Trophoblast cell (in vitro differentiated cells and primary cell): ENCODE measurements at regions not wholly inside any gene's neighbourhood (a gene's known extent, or its start where the extent isn't known, plus 50 kb on each side); places are given as distances from the start of the nearest gene placed in this dataset.

Source experiments
- DNase-seq, 2 donors: peaks; one replicate each; pipeline ENCODE4 v3.0.0-alpha.2; 2016
- H2AFZ ChIP-seq: 2 replicates; pipeline ENCODE4 v1.6.1; 2013; ENCODE audit warnings: low read length, moderate library complexity, mild to moderate bottlenecking; ENCODE audit not compliant: insufficient read depth, poor library complexity
- H2AK5ac ChIP-seq: 2 replicates; pipeline ENCODE4 v1.6.1; 2013; ENCODE audit warnings: mild to moderate bottlenecking, low read length
- H2BK120ac ChIP-seq: 2 replicates; pipeline ENCODE4 v1.6.1; 2013; ENCODE audit warnings: low read length, mild to moderate bottlenecking, moderate library complexity; ENCODE audit not compliant: insufficient read depth, poor library complexity
- H2BK12ac ChIP-seq: 2 replicates; pipeline ENCODE4 v1.6.1; 2013; ENCODE audit warnings: mild to moderate bottlenecking, low read length, moderate library complexity
- H2BK5ac ChIP-seq: 2 replicates; pipeline ENCODE4 v1.6.1; 2013; ENCODE audit warnings: low read length, low read depth, moderate library complexity, mild to moderate bottlenecking; ENCODE audit not compliant: poor library complexity
- H3K14ac ChIP-seq: 2 replicates; pipeline ENCODE4 v1.6.1; 2013; ENCODE audit warnings: mild to moderate bottlenecking, low read length
- H3K18ac ChIP-seq: 2 replicates; pipeline ENCODE4 v1.6.1; 2013; ENCODE audit warnings: mild to moderate bottlenecking, low read length
- H3K23ac ChIP-seq: 2 replicates; pipeline ENCODE4 v1.6.1; 2013; ENCODE audit warnings: low read length
- H3K27ac ChIP-seq: 2 replicates; pipeline ENCODE4 v1.5.1; 2013; ENCODE audit warnings: low read depth, mild to moderate bottlenecking, inconsistent platforms, low read length, moderate library complexity
- H3K27me3 ChIP-seq: 2 replicates; pipeline ENCODE4 v1.6.1; 2013; ENCODE audit warnings: inconsistent platforms, mild to moderate bottlenecking, low read length, moderate library complexity; ENCODE audit not compliant: insufficient read depth
- H3K36me3 ChIP-seq, 2 experiments: 1 replicate in 1 of 2; 2 replicates in 1 of 2; pipeline ENCODE4 v1.6.1; 2013; ENCODE audit warnings: low read length in 2 of 2, mild to moderate bottlenecking in 2 of 2, moderate library complexity in 1 of 2; ENCODE audit not compliant: insufficient read depth in 2 of 2, control insufficient read depth in 1 of 2
- H3K4ac ChIP-seq: 2 replicates; pipeline ENCODE4 v1.6.1; 2013; ENCODE audit warnings: low read depth, mild to moderate bottlenecking, low read length, moderate library complexity
- H3K4me1 ChIP-seq, 2 experiments: 1 replicate in 1 of 2; 2 replicates in 1 of 2; pipeline ENCODE4 v1.6.1; 2013; ENCODE audit warnings: low read length in 2 of 2, mild to moderate bottlenecking in 2 of 2, moderate library complexity in 1 of 2; ENCODE audit not compliant: insufficient read depth in 2 of 2, control insufficient read depth in 1 of 2
- H3K4me2 ChIP-seq: 2 replicates; pipeline ENCODE4 v1.6.1; 2013; ENCODE audit warnings: inconsistent platforms, mild to moderate bottlenecking, low read length, moderate library complexity
- H3K4me3 ChIP-seq: 2 replicates; pipeline ENCODE4 v1.5.1; 2013; ENCODE audit warnings: mild to moderate bottlenecking, low read depth, low read length, inconsistent platforms
- H3K79me1 ChIP-seq: one replicate; pipeline ENCODE4 v1.6.1; 2013; ENCODE audit warnings: low read length
- H3K79me2 ChIP-seq: 2 replicates; pipeline ENCODE4 v1.6.1; 2013; ENCODE audit warnings: low read length, mild to moderate bottlenecking; ENCODE audit not compliant: control insufficient read depth, insufficient read depth, poor library complexity
- H3K9ac ChIP-seq: 2 replicates; pipeline ENCODE4 v1.6.1; 2013; ENCODE audit warnings: mild to moderate bottlenecking, low read length
- H3K9me3 ChIP-seq: 2 replicates; pipeline ENCODE4 v1.6.1; 2013; ENCODE audit warnings: low read depth, mild to moderate bottlenecking, control low read depth, inconsistent platforms, low read length; ENCODE audit not compliant: insufficient read depth
- H4K12ac ChIP-seq: 2 replicates; pipeline ENCODE4 v1.6.1; 2013; ENCODE audit warnings: low read depth, mild to moderate bottlenecking, low read length, moderate library complexity
- H4K8ac ChIP-seq: 2 replicates; pipeline ENCODE4 v1.6.1; 2013; ENCODE audit warnings: low read depth, mild to moderate bottlenecking, low read length, moderate library complexity
- H4K91ac ChIP-seq: one replicate; pipeline ENCODE4 v1.6.1; 2013; ENCODE audit warnings: low read depth, mild to moderate bottlenecking, low read length, moderate library complexity
- WGBS: extraction: QIAGEN DNeasy Blood & Tissue Kit; methylation state at CpG from one replicate; pipeline ENCODE4 v1.1.7; 2013; ENCODE audit warnings: missing lambda C conversion rate; ENCODE audit not compliant: insufficient read length, insufficient coverage; ENCODE audit errors: extremely low coverage; 5-methylcytosine and 5-hydroxymethylcytosine counted together

DNA sequence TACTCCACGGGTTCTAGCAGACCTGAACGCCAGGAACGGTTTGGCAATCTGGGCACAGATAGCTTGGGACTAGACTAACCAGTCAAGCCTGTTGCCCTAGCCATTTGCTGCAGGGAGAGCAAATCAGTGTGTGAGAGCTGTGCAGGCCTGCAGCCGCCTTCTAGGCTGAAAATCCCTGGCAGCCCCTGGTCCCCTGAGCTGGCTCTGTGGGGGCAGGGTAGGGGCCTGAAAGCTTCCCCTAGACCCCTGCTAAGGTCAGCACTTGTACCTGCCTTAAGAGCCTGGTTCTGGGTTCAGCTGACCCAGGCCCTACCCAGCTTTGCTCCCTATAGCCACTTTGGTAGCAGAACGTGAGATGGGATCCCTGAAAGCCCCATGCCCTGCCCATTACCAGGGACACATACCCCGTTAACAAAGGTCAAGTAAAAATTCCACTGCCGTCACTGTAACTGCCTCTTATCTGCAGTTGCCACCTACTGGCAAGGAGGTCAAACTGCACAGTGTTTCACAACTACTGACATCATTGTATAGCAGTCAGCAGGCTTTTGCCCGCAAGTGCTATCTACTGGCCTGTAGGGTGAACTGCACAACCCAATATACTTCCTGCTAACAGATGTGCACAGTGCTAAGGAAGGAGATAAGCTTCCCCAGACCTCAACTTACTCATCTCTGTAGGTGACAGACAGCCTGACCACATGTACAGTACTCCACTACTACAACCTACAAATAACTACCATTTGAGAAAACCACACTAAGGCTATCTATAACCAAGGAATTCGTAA is 95.1 kb upstream of the OLIG3 start:
- H3K23ac ChIP-seq = no peak overlapping the region
- WGBS = no CpG with 5 or more reads among the region's 9 CpGs
- H3K18ac ChIP-seq = no peak overlapping the region
- peak overlapping the region; percentile 8 for H3K4me2 ChIP-seq
- peak overlapping the region; percentile 43 for H4K8ac ChIP-seq
- no peak overlapping the region for H2BK120ac ChIP-seq
- H3K4me3 ChIP-seq = no peak overlapping the region
- H3K9ac ChIP-seq = no peak overlapping the region
- H2BK5ac ChIP-seq = no peak overlapping the region
- H3K27ac ChIP-seq = peak overlapping the region; percentile 12
- no peaks in the 10 kb centered on the region for H3K36me3 ChIP-seq
- no peaks in the 10 kb centered on the region for H3K27me3 ChIP-seq
- H4K12ac ChIP-seq = no peak overlapping the region
- H3K79me1 ChIP-seq = peaks cover 3% of the 10 kb centered on the region
- no peaks in the 10 kb centered on the region for H3K9me3 ChIP-seq
- H3K4me1 ChIP-seq = peaks cover 5 to 12% of the 10 kb centered on the region in 2 experiments
- no peak overlapping the region for H2BK12ac ChIP-seq
- peak overlapping the region; percentile 30 for H4K91ac ChIP-seq
- H2AK5ac ChIP-seq = no peak overlapping the region
- no peak overlapping the region for H3K14ac ChIP-seq
- no peak overlapping the region for H2AFZ ChIP-seq
- no peak overlapping the region for H3K4ac ChIP-seq
- peak; percentile 77 to 94 for DNase-seq
- H3K79me2 ChIP-seq = no peaks in the 10 kb centered on the region

DNA sequence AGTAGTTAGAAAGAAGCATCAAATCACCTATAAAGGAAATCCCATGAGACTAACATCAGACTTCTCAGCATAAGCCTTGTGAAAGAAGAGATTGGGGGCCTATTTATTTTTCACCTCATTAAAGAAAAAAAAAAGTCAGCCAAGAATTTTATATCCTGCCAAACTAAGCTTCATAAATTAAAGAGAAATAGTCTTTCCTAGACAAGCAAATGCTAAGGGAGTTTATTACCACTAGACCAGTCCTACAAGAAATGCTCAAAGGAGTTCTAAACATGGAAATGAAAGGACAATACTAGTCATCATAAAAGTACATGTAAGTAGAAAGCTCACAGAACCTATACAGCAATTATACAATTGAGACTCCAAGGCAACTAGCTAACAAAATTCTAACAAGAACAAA is 96.5 kb upstream of the OLIG3 start:
- Histone ChIP-seq H4K8ac (no peak overlapping the region), H3K9ac (no peak overlapping the region), H2BK120ac (no peak overlapping the region), H3K4me2 (no peak overlapping the region), H4K12ac (no peak overlapping the region), H3K27ac (no peak overlapping the region), H3K14ac (no peak overlapping the region), H2BK12ac (no peak overlapping the region), H2AK5ac (no peak overlapping the region), H3K4ac (no peak overlapping the region), H3K27me3 (no peaks in the 10 kb centered on the region), H2BK5ac (no peak overlapping the region), H3K9me3 (no peaks in the 10 kb centered on the region), H3K4me3 (no peak overlapping the region), H2AFZ (no peak overlapping the region), H3K36me3 (no peaks in the 10 kb centered on the region), H3K23ac (no peak overlapping the region), H4K91ac (no peak overlapping the region), H3K79me1 (peaks cover 3% of the 10 kb centered on the region), H3K79me2 (no peaks in the 10 kb centered on the region), H3K18ac (no peak overlapping the region), H3K4me1 (peaks cover 5 to 12% of the 10 kb centered on the region in 2 experiments)
- no peak for DNase-seq

- Histone ChIP-seq H2AFZ (no peak overlapping the region), H3K4me2 (no peak overlapping the region), H3K9ac (no peak overlapping the region), H3K79me2 (no peaks in the 10 kb centered on the region), H3K18ac (no peak overlapping the region), H3K36me3 (no peaks in the 10 kb centered on the region), H4K12ac (no peak overlapping the region), H3K4ac (no peak overlapping the region), H2BK5ac (no peak overlapping the region), H3K27ac (no peak overlapping the region), H3K79me1 (no peaks in the 10 kb centered on the region), H3K4me1 (no peaks in the 10 kb centered on the region), H4K8ac (no peak overlapping the region), H2BK12ac (no peak overlapping the region), H3K14ac (no peak overlapping the region), H2AK5ac (no peak overlapping the region), H3K27me3 (no peaks in the 10 kb centered on the region), H2BK120ac (no peak overlapping the region), H3K4me3 (no peak overlapping the region), H3K23ac (no peak overlapping the region), H4K91ac (no peak overlapping the region), H3K9me3 (peaks cover 2% of the 10 kb centered on the region)
- WGBS = no CpG with 5 or more reads among the region's 4 CpGs
- DNase-seq = no peak
Measured at GRCh38 chr6:137601471-137601870, 107.3 kb upstream of the OLIG3 start.

GRCh38 chr6:137602313-137603197 is 108.4 kb upstream of the OLIG3 start:
- H3K79me1 ChIP-seq = no peaks in the 10 kb centered on the region
- H3K4me2 ChIP-seq = no peak overlapping the region
- H3K27ac ChIP-seq = no peak overlapping the region
- no peak overlapping the region for H2AFZ ChIP-seq
- no peak overlapping the region for H3K23ac ChIP-seq
- no peak overlapping the region for H2AK5ac ChIP-seq
- no peaks in the 10 kb centered on the region for H3K4me1 ChIP-seq
- no peak overlapping the region for H2BK5ac ChIP-seq
- no peak overlapping the region for H2BK12ac ChIP-seq
- H2BK120ac ChIP-seq = no peak overlapping the region
- H3K18ac ChIP-seq = no peak overlapping the region
- H4K12ac ChIP-seq = no peak overlapping the region
- H3K79me2 ChIP-seq = no peaks in the 10 kb centered on the region
- peaks cover 2% of the 10 kb centered on the region for H3K9me3 ChIP-seq
- H3K14ac ChIP-seq = no peak overlapping the region
- H4K8ac ChIP-seq = no peak overlapping the region
- no peaks in the 10 kb centered on the region for H3K27me3 ChIP-seq
- no peak overlapping the region for H4K91ac ChIP-seq
- H3K9ac ChIP-seq = no peak overlapping the region
- no CpG with 5 or more reads among the region's 9 CpGs for WGBS
- H3K4me3 ChIP-seq = no peak overlapping the region
- H3K4ac ChIP-seq = no peak overlapping the region
- DNase-seq = no peak
- no peaks in the 10 kb centered on the region for H3K36me3 ChIP-seq
